GM12873 (cell line): ENCODE measurements at regions not wholly inside any gene's neighbourhood (a gene's known extent, or its start where the extent isn't known, plus 50 kb on each side); places are given as distances from the start of the nearest gene placed in this dataset.
A peak's percentile ranks its signal among the peaks of the same experiment; 100 is the strongest.

ENCODE experiments used
- TF ChIP-seq, protein P1 (sequence below): IDR thresholded peaks from 2 replicates; pipeline ENCODE4 v1.5.1; 2012; ENCODE audit warnings: low read depth, mild to moderate bottlenecking, moderate library complexity, low read length, control low read depth; ENCODE audit not compliant: insufficient read depth; ENCODE audit errors: missing control alignments

DNA sequence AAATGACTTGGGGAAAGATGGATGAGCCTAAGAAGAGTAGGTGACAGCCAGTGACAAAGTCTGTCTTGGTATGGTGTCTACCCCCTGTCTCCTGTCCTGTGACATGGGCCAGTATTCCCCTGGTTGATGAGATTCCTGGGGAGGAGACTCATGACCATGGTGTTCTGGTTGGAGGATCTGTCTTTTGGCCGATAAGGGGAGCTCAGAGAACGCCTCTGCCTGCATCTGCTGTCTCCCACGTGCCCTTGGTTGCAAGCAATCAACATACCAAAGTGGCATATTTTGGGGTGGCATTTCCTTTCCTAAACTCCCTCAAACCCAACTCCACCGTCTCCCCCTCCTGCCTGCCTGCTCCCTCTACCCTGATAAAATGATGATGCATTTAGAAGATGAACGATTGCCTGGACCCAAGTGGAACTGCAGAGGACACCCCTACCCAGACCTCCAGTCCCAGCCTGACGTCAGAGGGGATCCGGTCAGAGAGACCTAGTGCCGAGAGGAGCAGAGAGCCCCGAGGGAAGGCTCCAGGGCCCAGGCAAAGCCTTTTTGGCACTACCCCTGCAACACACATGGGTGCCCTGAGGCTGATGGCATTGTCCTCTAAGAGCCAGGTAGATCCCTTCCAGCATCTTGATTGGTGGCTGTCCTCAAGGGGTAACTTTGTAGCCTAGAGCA is 88.0 kb upstream of the KCNK12 start:
- TF ChIP-seq, protein P1, sequence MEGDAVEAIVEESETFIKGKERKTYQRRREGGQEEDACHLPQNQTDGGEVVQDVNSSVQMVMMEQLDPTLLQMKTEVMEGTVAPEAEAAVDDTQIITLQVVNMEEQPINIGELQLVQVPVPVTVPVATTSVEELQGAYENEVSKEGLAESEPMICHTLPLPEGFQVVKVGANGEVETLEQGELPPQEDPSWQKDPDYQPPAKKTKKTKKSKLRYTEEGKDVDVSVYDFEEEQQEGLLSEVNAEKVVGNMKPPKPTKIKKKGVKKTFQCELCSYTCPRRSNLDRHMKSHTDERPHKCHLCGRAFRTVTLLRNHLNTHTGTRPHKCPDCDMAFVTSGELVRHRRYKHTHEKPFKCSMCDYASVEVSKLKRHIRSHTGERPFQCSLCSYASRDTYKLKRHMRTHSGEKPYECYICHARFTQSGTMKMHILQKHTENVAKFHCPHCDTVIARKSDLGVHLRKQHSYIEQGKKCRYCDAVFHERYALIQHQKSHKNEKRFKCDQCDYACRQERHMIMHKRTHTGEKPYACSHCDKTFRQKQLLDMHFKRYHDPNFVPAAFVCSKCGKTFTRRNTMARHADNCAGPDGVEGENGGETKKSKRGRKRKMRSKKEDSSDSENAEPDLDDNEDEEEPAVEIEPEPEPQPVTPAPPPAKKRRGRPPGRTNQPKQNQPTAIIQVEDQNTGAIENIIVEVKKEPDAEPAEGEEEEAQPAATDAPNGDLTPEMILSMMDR = no peak

DNA sequence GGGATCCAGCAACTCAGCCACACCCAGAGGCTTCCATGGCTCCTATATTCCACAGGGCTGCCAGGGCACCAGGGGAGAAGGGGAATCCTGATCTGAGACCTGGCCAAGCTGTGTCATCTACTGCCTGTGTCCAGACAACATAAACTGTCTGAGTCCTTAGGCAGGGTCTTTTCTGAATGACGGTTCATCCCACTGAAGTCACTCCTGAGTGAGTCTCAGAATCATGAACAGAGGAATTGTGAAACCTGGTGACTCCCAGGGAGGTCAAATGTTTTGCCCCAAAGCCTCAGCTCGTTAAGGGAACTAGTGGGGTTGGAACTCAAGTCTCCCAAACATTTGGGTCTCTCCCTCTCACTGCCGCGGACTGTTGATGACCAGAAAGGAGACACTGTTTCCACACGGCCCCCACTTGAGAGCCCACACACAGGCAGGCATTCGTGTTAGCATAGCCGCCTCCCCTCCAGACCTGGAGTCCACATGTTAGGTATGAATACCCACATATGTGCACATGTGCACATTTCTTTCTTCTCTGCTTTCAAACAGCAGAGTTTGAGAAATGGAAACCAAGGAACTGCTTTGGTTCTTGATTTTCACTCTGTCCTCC is 87.2 kb upstream of the KCNK12 start:
- TF ChIP-seq, protein P1 = no peak

DNA sequence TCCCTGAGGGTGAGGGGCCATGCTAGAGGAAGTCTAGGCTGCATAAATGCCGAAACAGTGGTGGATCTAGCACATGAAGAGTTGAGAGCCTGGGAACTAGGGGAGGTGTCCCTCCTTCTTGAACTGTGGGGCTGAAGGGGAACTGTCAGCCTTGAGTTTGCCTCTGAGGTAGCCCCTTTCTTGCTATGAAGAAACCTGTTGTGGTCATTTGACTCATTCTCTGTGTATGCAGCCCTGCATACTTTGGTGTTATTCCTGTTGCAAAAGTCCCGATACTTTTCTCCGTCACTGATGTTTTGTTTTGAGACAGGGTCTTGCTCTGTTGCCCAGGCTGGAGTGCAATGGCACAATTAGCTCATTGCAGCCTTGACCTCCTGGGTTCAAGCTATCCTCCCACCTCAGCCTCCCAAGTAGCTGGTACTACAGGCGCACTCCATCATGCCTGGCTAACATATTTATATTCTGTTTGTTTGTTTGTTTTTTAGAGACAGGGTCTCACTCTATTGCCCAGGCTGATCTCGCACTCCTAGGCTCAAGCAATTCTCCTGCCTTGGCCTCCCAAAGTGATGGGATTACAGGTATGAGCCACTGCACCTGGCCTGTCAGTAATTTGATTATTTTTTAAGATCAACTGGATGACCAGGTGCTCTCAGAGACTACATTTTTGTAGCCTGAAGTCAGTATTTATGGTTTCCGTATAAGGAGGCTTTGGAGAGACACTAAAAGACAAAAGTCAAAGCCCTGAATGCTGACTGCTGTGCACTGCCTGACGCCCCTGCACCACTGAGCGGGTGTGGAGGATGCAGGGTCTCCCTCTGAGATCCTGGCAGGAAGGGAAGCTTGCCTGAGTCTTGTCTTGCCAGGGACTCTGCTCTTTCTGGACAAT is 86.2 kb upstream of the KCNK12 start:
- TF ChIP-seq, protein P1 = no peak

DNA sequence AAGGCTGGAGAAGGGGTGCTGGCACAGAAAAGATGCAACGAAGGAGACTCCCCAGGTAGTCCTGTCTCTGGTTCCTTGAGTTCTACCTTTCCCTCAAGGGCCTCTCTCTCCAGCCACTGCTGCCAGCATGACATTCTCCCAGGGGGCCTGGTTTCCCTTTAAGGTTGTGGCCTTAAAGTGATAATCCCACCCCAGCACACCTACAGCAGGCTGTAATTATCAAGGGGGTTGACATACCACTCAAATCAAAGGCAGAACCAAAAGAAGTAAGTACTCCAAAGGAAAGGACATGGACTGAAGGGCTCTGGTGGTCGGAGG is 84.7 kb upstream of the KCNK12 start:
- TF ChIP-seq, protein P1 = no peak

DNA sequence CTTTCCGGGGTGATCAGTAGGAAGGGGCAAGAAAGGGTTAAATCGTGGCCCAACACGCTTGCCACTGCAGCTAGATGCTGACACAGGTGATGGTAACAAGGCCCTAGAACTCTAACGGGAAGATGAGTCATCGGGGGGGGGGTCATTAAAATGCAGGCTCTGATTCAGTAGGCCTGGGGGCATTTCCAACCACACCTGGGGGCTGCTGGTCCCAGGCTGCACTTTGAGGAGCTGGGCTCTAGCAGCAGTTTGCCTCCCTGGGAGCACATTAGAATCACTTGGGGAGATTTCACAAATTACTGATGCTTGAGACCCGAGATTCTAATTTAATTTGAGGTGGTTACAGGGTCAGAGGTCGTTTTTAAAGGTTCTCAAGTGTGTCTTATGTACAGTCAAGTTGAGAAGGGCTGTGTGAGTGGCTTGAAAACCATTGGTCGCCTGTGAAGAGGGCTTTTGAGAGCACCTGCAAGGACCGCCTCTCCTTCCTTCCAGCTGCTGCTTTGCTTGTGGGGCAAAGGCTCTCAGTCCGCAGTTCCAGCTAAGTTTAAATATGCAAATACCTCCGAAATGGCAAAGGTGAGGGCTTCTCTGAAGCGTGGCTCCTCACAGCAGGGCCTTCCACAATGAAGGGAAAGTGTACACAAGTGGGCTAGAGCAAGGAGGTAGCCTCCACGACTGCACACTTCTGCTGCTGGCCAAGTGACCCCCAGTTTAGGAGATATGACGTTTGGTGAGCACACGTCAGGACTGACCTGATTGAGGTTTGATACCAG is 84.2 kb upstream of the KCNK12 start:
- TF ChIP-seq, protein P1 = no peak

DNA sequence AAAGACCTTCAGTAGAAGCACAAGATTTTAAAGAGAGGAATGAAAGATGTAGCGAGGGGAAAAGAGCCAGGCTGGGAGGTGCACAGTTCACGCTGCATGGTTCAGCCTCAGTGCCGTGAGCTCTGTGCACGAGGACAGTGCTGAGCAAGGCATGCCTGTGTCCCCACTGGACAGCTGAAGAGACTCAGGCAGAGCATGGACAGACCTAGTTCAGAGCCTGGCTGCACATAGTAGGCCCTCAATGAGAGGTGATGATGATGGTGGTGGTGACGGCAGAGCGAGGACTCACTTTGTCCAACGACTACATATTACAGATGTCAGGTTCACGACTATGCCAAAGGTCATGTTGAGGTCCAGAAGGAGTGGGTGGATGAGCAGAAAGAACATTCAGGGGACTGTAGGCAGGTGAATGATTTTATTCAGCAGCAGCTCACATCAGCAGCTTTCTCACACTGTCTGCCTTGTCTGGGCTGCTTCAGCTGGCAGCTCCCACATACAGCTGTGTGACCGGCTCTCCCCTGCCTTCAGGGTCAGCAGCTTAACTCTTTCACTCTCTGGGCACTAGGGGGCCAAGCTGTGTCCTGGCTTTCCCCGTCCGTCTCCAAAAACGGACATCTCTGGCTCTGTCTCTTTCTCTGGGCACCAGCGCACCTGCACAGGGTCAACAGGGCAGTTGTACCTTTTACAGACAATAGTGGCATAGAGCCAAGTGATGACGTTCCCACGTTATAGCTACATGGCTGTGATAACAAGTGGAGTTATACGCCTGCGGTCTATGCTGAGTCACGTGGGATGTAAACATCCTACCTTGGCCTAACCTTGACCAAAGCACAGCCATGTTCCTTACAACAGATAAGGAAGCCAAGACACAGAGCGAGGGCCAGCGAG is 83.4 kb upstream of the KCNK12 start:
- TF ChIP-seq, protein P1 = peak; percentile 54
